Gastroesophageal sphincter (tissue), 4 donors: ENCODE measurements at regions not wholly inside any gene's neighbourhood (a gene's known extent, or its start where the extent isn't known, plus 50 kb on each side); places are given as distances from the start of the nearest gene placed in this dataset.
A peak's percentile ranks its signal among the peaks of the same experiment; 100 is the strongest.
"Not testable (repeated sequence)": the region's sequence is repeated elsewhere in the genome, so short reads cannot be mapped to it uniquely, and the experiment has no call there.

Source experiments
- ATAC-seq: fragments of 150-250 bp; one replicate; pipeline ENCODE4 v1.9.1; 2016; ENCODE audit warnings: mild to moderate bottlenecking, moderate library complexity
- H3K27ac ChIP-seq, 4 donors: fragments of 200-600 bp; sonication (generic) in 3 of 4; 1 replicate in 3 of 4; 2 replicates in 1 of 4; pipeline ENCODE4 v1.5.1; 2016 to 2019
- H3K27me3 ChIP-seq: fragments of 200-600 bp; sonication (generic); one replicate; pipeline ENCODE4 v1.5.1; 2019
- H3K36me3 ChIP-seq, 2 donors: fragments of 200-600 bp; sonication (generic); one replicate each; pipeline ENCODE4 v1.5.1; 2019; ENCODE audit warnings: control low read depth in 1 of 2
- H3K4me1 ChIP-seq, 3 donors: fragments of 200-600 bp; sonication (generic); 1 replicate in 2 of 3; 2 replicates in 1 of 3; pipeline ENCODE4 v1.5.1; 2016 to 2019; ENCODE audit warnings: control low read depth in 2 of 3
- H3K4me3 ChIP-seq, 2 donors: fragments of 200-600 bp; sonication (generic); one replicate each; pipeline ENCODE4 v1.5.1; 2019; ENCODE audit warnings: mild to moderate bottlenecking in 1 of 2, moderate library complexity in 1 of 2
- H3K9me3 ChIP-seq, 3 donors: fragments of 200-600 bp; sonication (generic); one replicate each; pipeline ENCODE4 v1.5.1; 2017 to 2019; ENCODE audit warnings: control low read depth in 2 of 3
- EP300 ChIP-seq: sonication (generic); formaldehyde crosslinking; IDR thresholded peaks from one replicate; pipeline ENCODE4 v1.6.1; 2017; ENCODE audit warnings: antibody characterized with exemption, mild to moderate bottlenecking
- POLR2A ChIP-seq, 2 donors: fragments of 450-650 bp; IDR thresholded peaks; one replicate each; pipeline ENCODE4 v1.6.1; 2017; ENCODE audit warnings: antibody characterized with exemption in 2 of 2, mild to moderate bottlenecking in 2 of 2, moderate library complexity in 1 of 2
- POLR2AphosphoS5 ChIP-seq: sonication (generic); formaldehyde crosslinking; IDR thresholded peaks from one replicate; pipeline ENCODE4 v1.6.1; 2017; ENCODE audit warnings: antibody characterized with exemption
- WGBS, 2 donors: methylation state at CpG; one replicate each; pipeline ENCODE4 v1.1.5; 2018; ENCODE audit warnings: low coverage in 1 of 2; 5-methylcytosine and 5-hydroxymethylcytosine counted together
- TF ChIP-seq, protein P1 (sequence below), 4 experiments: fragments of 200-600 bp in 2 of 4; fragments of 450-650 bp in 2 of 4; sonication (generic) in 1 of 4; IDR thresholded peaks; one replicate each; pipeline ENCODE4 v1.5.1; 2017 to 2019; ENCODE audit warnings: antibody characterized with exemption in 4 of 4, mild to moderate bottlenecking in 2 of 4, moderate library complexity in 2 of 4

DNA sequence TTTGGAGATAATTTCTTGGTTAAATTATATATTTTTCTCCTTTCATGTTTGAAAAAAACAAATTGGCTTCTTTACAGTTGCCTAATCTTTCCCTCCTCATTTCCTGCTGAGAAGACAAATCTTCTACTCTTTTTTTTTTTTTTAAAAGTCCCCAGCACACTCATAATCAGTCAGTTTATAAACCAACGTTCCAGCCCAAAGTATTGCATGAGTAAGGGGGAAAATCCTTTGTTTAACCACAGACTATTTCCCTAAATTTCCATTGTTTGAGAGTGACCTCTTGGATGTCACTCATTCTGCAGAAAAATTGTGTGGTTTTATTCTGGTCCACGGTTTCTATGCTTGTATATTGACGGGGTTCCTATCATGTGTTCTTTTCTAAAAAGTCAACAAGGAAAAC lies 55.1 kb upstream of the TLR4 start:
- Histone ChIP-seq H3K27me3 (peaks cover 16% of the 10 kb centered on the region), H3K9me3 (no peaks in the 10 kb centered on the region), H3K4me1 (peaks cover 0 to 12% (median 0%) of the 10 kb centered on the region in 3 donors), H3K36me3 (no peaks in the 10 kb centered on the region), H3K4me3 (no peak overlapping the region), H3K27ac (no peak overlapping the region)
- ATAC-seq: no peak
- TF ChIP-seq, protein P1, sequence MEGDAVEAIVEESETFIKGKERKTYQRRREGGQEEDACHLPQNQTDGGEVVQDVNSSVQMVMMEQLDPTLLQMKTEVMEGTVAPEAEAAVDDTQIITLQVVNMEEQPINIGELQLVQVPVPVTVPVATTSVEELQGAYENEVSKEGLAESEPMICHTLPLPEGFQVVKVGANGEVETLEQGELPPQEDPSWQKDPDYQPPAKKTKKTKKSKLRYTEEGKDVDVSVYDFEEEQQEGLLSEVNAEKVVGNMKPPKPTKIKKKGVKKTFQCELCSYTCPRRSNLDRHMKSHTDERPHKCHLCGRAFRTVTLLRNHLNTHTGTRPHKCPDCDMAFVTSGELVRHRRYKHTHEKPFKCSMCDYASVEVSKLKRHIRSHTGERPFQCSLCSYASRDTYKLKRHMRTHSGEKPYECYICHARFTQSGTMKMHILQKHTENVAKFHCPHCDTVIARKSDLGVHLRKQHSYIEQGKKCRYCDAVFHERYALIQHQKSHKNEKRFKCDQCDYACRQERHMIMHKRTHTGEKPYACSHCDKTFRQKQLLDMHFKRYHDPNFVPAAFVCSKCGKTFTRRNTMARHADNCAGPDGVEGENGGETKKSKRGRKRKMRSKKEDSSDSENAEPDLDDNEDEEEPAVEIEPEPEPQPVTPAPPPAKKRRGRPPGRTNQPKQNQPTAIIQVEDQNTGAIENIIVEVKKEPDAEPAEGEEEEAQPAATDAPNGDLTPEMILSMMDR (IDR thresholded peaks at IDR 0.05): no peak
- TF ChIP-seq POLR2A (IDR thresholded peaks at IDR 0.05) (no peak), EP300 (no peak), POLR2AphosphoS5 (no peak)
- 36 to 70% methylated on average over 2 to 3 of the region's 3 CpGs for WGBS, 2 donors

DNA sequence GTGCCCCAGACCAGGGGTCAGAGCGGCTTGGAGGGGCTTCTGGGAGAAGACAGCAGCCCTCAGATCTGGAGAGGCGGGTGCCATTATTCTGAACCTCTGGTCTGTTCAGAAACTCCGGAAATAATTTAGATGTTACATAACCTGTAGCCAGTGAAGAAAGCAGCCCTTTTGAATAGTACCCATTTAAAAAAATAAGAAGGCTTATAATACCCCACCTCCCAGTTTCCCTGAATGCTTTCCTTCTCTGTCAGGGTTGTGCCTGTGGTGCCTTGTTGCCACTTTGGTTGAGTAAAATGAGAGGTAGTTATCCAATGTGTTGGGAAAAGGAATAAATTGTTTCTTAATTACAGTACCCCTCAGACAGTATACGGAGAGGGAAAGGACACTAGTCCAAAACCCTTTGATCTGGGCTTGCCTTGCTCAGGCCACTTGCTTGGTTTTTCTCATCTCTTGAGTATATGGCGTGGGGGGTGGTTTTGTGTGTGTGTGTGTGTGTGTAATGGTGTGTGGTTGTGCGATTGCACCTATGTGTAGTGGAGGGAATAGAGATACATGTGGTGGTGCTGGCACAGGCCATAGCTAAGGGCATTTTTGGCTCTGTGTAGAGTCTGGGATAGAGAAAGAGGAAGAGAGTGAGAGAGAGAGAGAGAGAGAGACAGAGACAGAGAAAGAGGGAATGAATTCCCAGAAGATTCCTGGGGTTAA lies 59.1 kb upstream of the TLR4 start:
- Histone ChIP-seq H3K36me3 (no peaks in the 10 kb centered on the region), H3K27ac (peak overlapping the region in 1 of 4 donors; percentile 13), H3K27me3 (peaks cover 44% of the 10 kb centered on the region), H3K9me3 (no peaks in the 10 kb centered on the region), H3K4me3 (peak overlapping the region; percentile 8 to 37), H3K4me1 (peaks cover 0 to 21% (median 0%) of the 10 kb centered on the region in 3 donors)
- peak; percentile 31 for ATAC-seq
- TF ChIP-seq POLR2A (IDR thresholded peaks at IDR 0.05) (no peak), POLR2AphosphoS5 (no peak), EP300 (no peak)
- TF ChIP-seq, protein P1 (IDR thresholded peaks at IDR 0.05): no peak
- 31 to 54% methylated on average over 4 of the region's 6 CpGs for WGBS, 2 donors

- peak; percentile 68 for ATAC-seq
- H3K27me3 ChIP-seq: peaks cover 43% of the 10 kb centered on the region
- WGBS, 2 donors: 19 to 22% methylated on average over 8 of the region's 11 CpGs
- no peaks in the 10 kb centered on the region for H3K36me3 ChIP-seq
- H3K4me1 ChIP-seq: peaks cover 0 to 21% (median 0%) of the 10 kb centered on the region in 3 donors
- TF ChIP-seq, protein P1 (IDR thresholded peaks at IDR 0.05): peak in 3 of 4 experiments; percentile 88 to 91 (median 90)
- TF ChIP-seq POLR2AphosphoS5: no peak
- H3K4me3 ChIP-seq: peak overlapping the region; percentile 8 to 37
- H3K9me3 ChIP-seq: no peaks in the 10 kb centered on the region
- peak overlapping the region in 1 of 4 donors; percentile 13 for H3K27ac ChIP-seq
Observed at GRCh38 chr9:117644133-117644931, 59.9 kb upstream of the TLR4 start.

DNA sequence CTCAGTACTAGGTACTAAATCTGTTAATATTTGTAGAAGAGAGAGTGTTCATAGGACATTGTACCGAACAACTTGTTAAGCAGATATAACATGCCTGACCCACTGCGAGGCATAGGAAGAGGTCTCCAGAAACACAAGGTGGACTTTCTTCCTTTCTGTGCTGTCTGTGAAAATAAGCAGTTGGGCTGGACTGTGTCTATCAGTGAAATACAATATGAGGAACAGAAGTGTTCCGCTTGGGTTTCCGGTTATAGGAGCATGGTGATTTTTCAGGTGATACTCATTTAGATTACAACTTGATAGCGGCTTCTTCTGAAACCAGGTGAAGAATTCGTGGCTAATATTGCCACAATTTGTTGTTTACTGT lies 60.9 kb upstream of the TLR4 start:
- 42 to 49% methylated on average over 4 to 6 of the region's 6 CpGs for WGBS, 2 donors

GRCh38 chr9:117642571-117643287 lies 61.5 kb upstream of the TLR4 start:
- peaks cover 36% of the 10 kb centered on the region for H3K27me3 ChIP-seq
- H3K4me3 ChIP-seq: peak overlapping the region in 1 of 2 donors; percentile 25
- not testable (repeated sequence) for H3K36me3 ChIP-seq, ATAC-seq, H3K9me3 ChIP-seq, H3K27ac ChIP-seq
- peaks cover 0 to 21% (median 0%) of the 10 kb centered on the region in 3 donors for H3K4me1 ChIP-seq
- 80% methylated on average over 1 of the region's 50 CpGs; no CpG with 5 or more reads in 1 of the 2 donors for WGBS, 2 donors

More for the DNA sequence above, 60.9 kb upstream of the TLR4 start:
- H3K27ac ChIP-seq: no peak overlapping the region
- peak overlapping the region in 1 of 2 donors; percentile 25 for H3K4me3 ChIP-seq
- no peaks in the 10 kb centered on the region for H3K9me3 ChIP-seq
- TF ChIP-seq, protein P1 (IDR thresholded peaks at IDR 0.05): no peak
- TF ChIP-seq POLR2A (IDR thresholded peaks at IDR 0.05) (no peak), POLR2AphosphoS5 (no peak)
- no peaks in the 10 kb centered on the region for H3K36me3 ChIP-seq
- H3K4me1 ChIP-seq: peaks cover 0 to 21% (median 0%) of the 10 kb centered on the region in 3 donors
- peaks cover 37% of the 10 kb centered on the region for H3K27me3 ChIP-seq
- no peak for ATAC-seq
